HL-60 (cell line): ENCODE measurements at regions not wholly inside any gene's neighbourhood (a gene's known extent, or its start where the extent isn't known, plus 50 kb on each side); places are given as distances from the start of the nearest gene placed in this dataset.
"Not testable (repeated sequence)": the region's sequence is repeated elsewhere in the genome, so short reads cannot be mapped to it uniquely, and the experiment has no call there.

ENCODE experiments used
- CTCF ChIP-seq: IDR thresholded peaks from one replicate; pipeline ENCODE4 v1.5.1; 2011; ENCODE audit warnings: low read length, control low read depth, inconsistent platforms; ENCODE audit not compliant: insufficient read depth
- GABPA ChIP-seq: IDR thresholded peaks from 2 replicates; pipeline ENCODE4 v1.6.1; 2012; ENCODE audit warnings: low read depth
- POLR2AphosphoS5 ChIP-seq: IDR thresholded peaks from 2 replicates; pipeline ENCODE4 v1.6.1; 2012; ENCODE audit warnings: low read depth
- SPI1 ChIP-seq: IDR thresholded peaks from 2 replicates; pipeline ENCODE4 v1.6.1; 2012; ENCODE audit warnings: low read depth, mild to moderate bottlenecking, borderline replicate concordance

- not testable (repeated sequence) for TF ChIP-seq CTCF, POLR2AphosphoS5, SPI1, GABPA
These were observed 119.4 kb upstream of the UGP2 start for GRCh38 chr2:63722284-63722683.
